B cell (primary cell): ENCODE measurements at regions not wholly inside any gene's neighbourhood (a gene's known extent, or its start where the extent isn't known, plus 50 kb on each side); places are given as distances from the start of the nearest gene placed in this dataset.
"Not testable (repeated sequence)": the region's sequence is repeated elsewhere in the genome, so short reads cannot be mapped to it uniquely, and the experiment has no call there.

Experiments
- ATAC-seq: fragments of 200-7000 bp; cut with Tn5 transposase; one replicate; pipeline ENCODE4 v1.10.0; 2021; ENCODE audit warnings: low read depth, mild to moderate bottlenecking, moderate number of reproducible peaks, moderate library complexity
- CTCF ChIA-PET: fragments of 350-600 bp; sonication (Branson Sonifier 250); formaldehyde crosslinking; loops from one replicate; lab custom pipeline; 2021; ENCODE audit warnings: antibody characterized with exemption, inconsistent platforms; lab: Charles Lee
- POLR2A ChIA-PET: fragments of 350-600 bp; sonication (Branson Sonifier 250); formaldehyde crosslinking; loops from one replicate; lab custom pipeline; 2021; ENCODE audit warnings: antibody characterized with exemption; lab: Charles Lee
- DNase-seq: peaks from one replicate; pipeline ENCODE4 v3.0.0; 2013
- H2AFZ ChIP-seq: 2 replicates; pipeline ENCODE4 v1.6.1; 2012; ENCODE audit warnings: mild to moderate bottlenecking, low read depth, low read length; ENCODE audit not compliant: insufficient read depth, poor library complexity, severe bottlenecking
- H3K27ac ChIP-seq, 2 donors: 1 replicate in 1 of 2; 2 replicates in 1 of 2; pipeline ENCODE4 v1.5.1; 2012 to 2013; ENCODE audit warnings: low read length in 2 of 2, mild to moderate bottlenecking in 2 of 2, moderate library complexity in 1 of 2
- H3K27me3 ChIP-seq, 4 experiments: fragments of 200-600 bp in 1 of 4; sonication (generic) in 1 of 4; replicated peaks in 1 of 4; 1 replicate in 2 of 4; 2 replicates in 2 of 4; pipeline versions ENCODE4 v1.6.1 to v1.7.0; 2013 to 2016; ENCODE audit warnings: low read length in 3 of 4, mild to moderate bottlenecking in 2 of 4, mixed read lengths in 1 of 4, moderate library complexity in 1 of 4; ENCODE audit not compliant: insufficient read depth in 4 of 4, control insufficient read depth in 3 of 4; ENCODE audit errors: control extremely low read depth in 1 of 4
- H3K36me3 ChIP-seq, 2 experiments: replicated peaks in 1 of 2; 1 replicate in 1 of 2; 2 replicates in 1 of 2; pipeline versions ENCODE4 v1.6.1 to v1.7.1; 2013; ENCODE audit warnings: low read length in 1 of 2; ENCODE audit not compliant: insufficient read depth in 2 of 2, control insufficient read depth in 1 of 2; ENCODE audit errors: control extremely low read depth in 1 of 2, extremely low read depth in 1 of 2
- H3K4me1 ChIP-seq, 2 donors: fragments of 200-600 bp in 1 of 2; sonication (generic) in 1 of 2; 1 replicate in 1 of 2; 2 replicates in 1 of 2; pipeline versions ENCODE4 v1.5.1 to v1.6.1; 2013 to 2017; ENCODE audit warnings: low read length in 2 of 2; ENCODE audit not compliant: control insufficient read depth in 2 of 2, insufficient read depth in 2 of 2
- H3K4me2 ChIP-seq: replicated peaks from 2 replicates; pipeline ENCODE3; 2012; ENCODE audit warnings: mild to moderate bottlenecking, low read depth, low read length; ENCODE audit not compliant: poor library complexity, severe bottlenecking
- H3K4me3 ChIP-seq, 5 experiments: fragments of 200-600 bp in 1 of 5; sonication (generic) in 1 of 5; 1 replicate in 3 of 5; 2 replicates in 2 of 5; pipeline versions ENCODE4 v1.5.1 to v1.7.0; 2011 to 2016; ENCODE audit warnings: low read length in 4 of 5, mild to moderate bottlenecking in 4 of 5, low read depth in 2 of 5, control low read depth in 1 of 5, moderate library complexity in 1 of 5; ENCODE audit not compliant: insufficient read depth in 1 of 5; ENCODE audit errors: control extremely low read depth in 1 of 5, extremely low read depth in 1 of 5
- H3K79me2 ChIP-seq: fragments of 200-600 bp; sonication (generic); one replicate; pipeline ENCODE4 v1.6.0; 2016; ENCODE audit warnings: low read length; ENCODE audit not compliant: control insufficient read depth, insufficient read depth
- H3K9ac ChIP-seq: fragments of 200-600 bp; sonication (generic); 2 replicates; pipeline ENCODE4 v1.6.1; 2017; ENCODE audit warnings: mild to moderate bottlenecking, low read length, moderate library complexity
- H3K9me3 ChIP-seq, 3 donors: one replicate each; pipeline versions ENCODE4 v1.6.1 to v1.7.1; 2013; ENCODE audit warnings: low read length in 2 of 3; ENCODE audit not compliant: control insufficient read depth in 2 of 3, insufficient read depth in 1 of 3; ENCODE audit errors: control extremely low read depth in 1 of 3
- H4K20me1 ChIP-seq: 2 replicates; pipeline ENCODE4 v1.6.0; 2012; ENCODE audit warnings: mild to moderate bottlenecking, low read length; ENCODE audit not compliant: insufficient read depth, control insufficient read depth, poor library complexity, severe bottlenecking
- H3K27ac Mint-ChIP-seq: one replicate; pipeline ENCODE4 v1.8.0; 2021; ENCODE audit warnings: mixed read lengths
- H3K27me3 Mint-ChIP-seq: one replicate; pipeline ENCODE4 v1.8.0; 2021; ENCODE audit warnings: mixed read lengths
- H3K4me1 Mint-ChIP-seq: one replicate; pipeline ENCODE4 v1.8.0; 2021; ENCODE audit warnings: mixed read lengths
- H3K4me3 Mint-ChIP-seq: one replicate; pipeline ENCODE4 v1.8.0; 2021; ENCODE audit warnings: mixed read lengths
- H3K9me3 Mint-ChIP-seq: one replicate; pipeline ENCODE4 v1.8.0; 2022; ENCODE audit warnings: mixed read lengths; ENCODE audit not compliant: insufficient read depth
- WGBS: methylation state at CpG from one replicate; pipeline ENCODE4 v1.1.5; 2013; ENCODE audit warnings: missing lambda C conversion rate; ENCODE audit not compliant: insufficient coverage; 5-methylcytosine and 5-hydroxymethylcytosine counted together
- intact Hi-C: fragments of 100-400 bp; cut with micrococcal nuclease; formaldehyde crosslinking; loops from one replicate; pipeline ENCODE4 v1.10.0; 2022

- H2AFZ ChIP-seq, H3K27me3 Mint-ChIP-seq, ATAC-seq, POLR2A ChIA-PET, H3K79me2 ChIP-seq, H3K27ac ChIP-seq, H3K9me3 ChIP-seq, H3K9me3 Mint-ChIP-seq, CTCF ChIA-PET, H3K4me2 ChIP-seq, H3K4me3 Mint-ChIP-seq, H3K27me3 ChIP-seq, DNase-seq, H3K4me3 ChIP-seq, H3K4me1 ChIP-seq, H3K9ac ChIP-seq, H4K20me1 ChIP-seq, H3K27ac Mint-ChIP-seq, H3K4me1 Mint-ChIP-seq, intact Hi-C loops, H3K36me3 ChIP-seq: not testable (repeated sequence)
- no CpG with 5 or more reads among the region's 5 CpGs for WGBS
Measured at GRCh38 chr15:85196697-85197096, 183.7 kb upstream of the AKAP13 start.

- H3K9ac ChIP-seq, H3K4me1 ChIP-seq, H3K9me3 Mint-ChIP-seq, H3K27me3 Mint-ChIP-seq, H3K27ac ChIP-seq, H3K4me3 ChIP-seq, H3K27ac Mint-ChIP-seq, H3K79me2 ChIP-seq, H3K9me3 ChIP-seq, H3K4me1 Mint-ChIP-seq, H3K27me3 ChIP-seq, H3K4me2 ChIP-seq, CTCF ChIA-PET, H2AFZ ChIP-seq, H4K20me1 ChIP-seq, intact Hi-C loops, POLR2A ChIA-PET, H3K4me3 Mint-ChIP-seq, H3K36me3 ChIP-seq, DNase-seq, ATAC-seq: not testable (repeated sequence)
- WGBS: no CpG with 5 or more reads among the region's 5 CpGs
Measured at GRCh38 chr15:85197582-85197981, 182.8 kb upstream of the AKAP13 start.

GRCh38 chr15:85198432-85198831, 182.0 kb upstream of the AKAP13 start:
- H3K4me3 ChIP-seq, H3K27ac Mint-ChIP-seq, H4K20me1 ChIP-seq, H3K4me3 Mint-ChIP-seq, ATAC-seq, H3K36me3 ChIP-seq, H3K79me2 ChIP-seq, POLR2A ChIA-PET, H2AFZ ChIP-seq, H3K9me3 Mint-ChIP-seq, H3K9me3 ChIP-seq, H3K27me3 ChIP-seq, intact Hi-C loops, H3K27me3 Mint-ChIP-seq, H3K4me1 ChIP-seq, H3K9ac ChIP-seq, H3K27ac ChIP-seq, H3K4me2 ChIP-seq, CTCF ChIA-PET, H3K4me1 Mint-ChIP-seq, DNase-seq: not testable (repeated sequence)
- WGBS: no CpG with 5 or more reads among the region's 13 CpGs

- H3K4me1 Mint-ChIP-seq, H3K27me3 ChIP-seq, H3K4me1 ChIP-seq, H3K4me2 ChIP-seq, H3K27ac ChIP-seq, H3K4me3 ChIP-seq, H3K79me2 ChIP-seq, H2AFZ ChIP-seq, H3K36me3 ChIP-seq, H4K20me1 ChIP-seq, H3K9me3 Mint-ChIP-seq, H3K9me3 ChIP-seq, intact Hi-C loops, POLR2A ChIA-PET, H3K4me3 Mint-ChIP-seq, DNase-seq, H3K9ac ChIP-seq, CTCF ChIA-PET, H3K27me3 Mint-ChIP-seq, H3K27ac Mint-ChIP-seq: not testable (repeated sequence)
- ATAC-seq: peak; percentile 80
- no CpG with 5 or more reads among the region's 9 CpGs for WGBS
Measured at GRCh38 chr15:85200215-85200614, 180.2 kb upstream of the AKAP13 start.
